Kasumi-1 (cell line): ENCODE measurements at regions not wholly inside any gene's neighbourhood (a gene's known extent, or its start where the extent isn't known, plus 50 kb on each side); places are given as distances from the start of the nearest gene placed in this dataset.

ENCODE experiments used
- DNase-seq, 2 experiments: peaks; one replicate each; lab custom pipeline; 2025; lab: John Stamatoyannopoulos, UW

DNA sequence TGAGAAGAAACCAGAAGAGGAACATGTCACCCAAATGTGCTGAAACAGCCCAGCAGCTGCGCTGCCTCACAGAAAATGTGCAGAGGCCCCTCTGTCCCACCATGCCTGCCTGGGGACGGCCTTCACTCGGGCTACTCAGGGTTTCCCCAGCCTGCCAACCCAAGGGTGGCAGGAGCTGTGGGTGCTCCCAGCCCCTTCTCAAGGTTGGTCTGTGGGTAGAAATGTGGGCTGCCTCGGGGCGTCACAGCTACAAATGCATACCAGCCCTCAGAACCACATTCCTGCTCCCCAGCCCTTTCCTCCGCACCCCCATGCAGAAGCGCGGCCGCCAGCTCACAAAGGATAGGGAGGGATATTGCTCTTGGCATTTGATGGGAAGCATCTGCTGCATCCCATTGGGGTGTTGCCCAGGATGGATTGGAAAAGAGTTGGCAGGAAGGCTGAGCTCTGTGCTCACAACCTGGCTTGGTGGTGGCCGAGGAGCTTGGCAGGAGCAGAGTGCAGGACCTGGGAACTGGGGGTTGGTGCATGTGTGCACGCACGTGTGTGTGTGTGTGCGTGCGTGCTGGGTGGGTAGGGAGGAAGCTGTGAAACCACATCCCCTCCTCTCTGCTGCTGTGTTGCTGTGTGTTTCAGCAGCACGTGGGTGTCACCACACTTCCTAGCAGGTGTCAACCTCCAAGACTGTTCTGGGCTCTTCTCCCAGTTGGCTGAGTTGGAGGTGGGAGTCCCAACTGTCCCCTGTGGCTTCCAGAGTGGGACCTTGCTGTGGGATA lies 304.4 kb downstream of the SEC14L1 start:
- DNase-seq = peak; percentile 85 to 87

DNA sequence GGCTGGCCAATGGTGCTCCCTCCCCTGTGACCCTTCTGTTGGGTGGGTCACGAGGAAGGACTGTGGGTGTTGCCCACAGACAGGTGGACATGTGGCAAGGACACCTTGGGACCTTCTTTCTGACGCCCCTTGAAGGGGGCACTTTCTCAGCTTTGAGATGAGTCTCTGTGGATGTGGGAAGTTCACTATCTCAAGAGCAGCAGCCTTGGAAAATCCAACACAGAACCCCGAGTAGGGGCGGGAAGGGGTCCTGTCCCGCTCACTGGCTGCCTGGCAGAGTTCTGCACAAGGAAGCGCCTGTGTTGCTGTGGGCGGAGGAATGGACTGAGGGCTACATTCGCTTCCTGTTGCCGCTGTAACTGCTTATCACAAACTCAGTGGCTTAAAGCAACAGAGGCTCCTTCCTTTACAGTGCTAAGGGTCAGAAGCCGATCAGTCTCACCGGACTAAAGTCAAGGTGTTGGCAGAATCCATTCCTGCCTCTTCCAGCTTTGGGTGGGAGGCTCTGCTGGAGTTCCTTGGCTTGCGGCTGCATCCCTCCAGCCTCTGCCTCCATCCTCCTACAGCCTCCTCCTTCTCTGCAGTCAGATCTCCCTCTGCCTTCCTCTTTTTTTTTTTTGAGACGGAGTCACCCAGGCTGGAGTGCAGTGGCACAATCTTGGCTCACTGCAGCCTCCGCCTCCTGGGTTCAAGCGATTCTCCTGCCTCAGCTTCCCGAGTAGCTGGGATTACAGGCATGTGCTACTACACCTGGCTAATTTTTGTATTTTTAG lies 305.2 kb downstream of the SEC14L1 start:
- peak; percentile 88 for DNase-seq

DNA sequence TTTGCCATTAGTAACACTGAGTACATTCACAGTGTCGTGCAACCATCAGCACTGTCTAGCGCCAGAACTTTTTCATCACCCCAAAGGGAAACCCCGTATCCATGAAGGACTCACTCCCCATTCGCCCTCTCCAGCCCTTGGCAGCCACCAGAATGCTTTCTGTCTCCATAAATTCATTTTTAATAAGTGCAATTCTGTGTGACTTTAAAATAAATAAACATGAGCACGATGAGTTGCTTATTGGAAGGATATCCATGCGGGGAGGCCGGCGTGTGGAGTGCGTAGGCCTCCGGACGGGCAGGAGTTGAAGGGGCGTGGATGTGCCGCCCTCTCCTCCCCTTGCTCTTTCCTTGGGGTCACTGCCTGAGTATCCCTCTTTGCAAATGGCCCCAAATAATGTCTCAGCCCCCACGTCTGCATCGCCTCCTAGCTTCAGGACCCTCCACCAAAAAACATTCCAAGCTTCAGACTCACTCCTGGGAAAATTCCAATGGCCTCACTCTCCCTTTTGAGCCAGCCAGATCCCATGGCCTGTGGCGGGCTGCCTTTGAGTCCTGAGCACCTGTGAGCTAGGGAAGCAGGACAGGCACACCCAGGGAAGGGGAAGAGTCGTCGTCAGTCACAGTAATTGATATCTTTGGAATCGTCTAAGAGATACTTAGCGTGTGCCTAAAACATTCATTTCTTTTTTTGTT lies 306.3 kb downstream of the SEC14L1 start:
- no peak for DNase-seq

DNA sequence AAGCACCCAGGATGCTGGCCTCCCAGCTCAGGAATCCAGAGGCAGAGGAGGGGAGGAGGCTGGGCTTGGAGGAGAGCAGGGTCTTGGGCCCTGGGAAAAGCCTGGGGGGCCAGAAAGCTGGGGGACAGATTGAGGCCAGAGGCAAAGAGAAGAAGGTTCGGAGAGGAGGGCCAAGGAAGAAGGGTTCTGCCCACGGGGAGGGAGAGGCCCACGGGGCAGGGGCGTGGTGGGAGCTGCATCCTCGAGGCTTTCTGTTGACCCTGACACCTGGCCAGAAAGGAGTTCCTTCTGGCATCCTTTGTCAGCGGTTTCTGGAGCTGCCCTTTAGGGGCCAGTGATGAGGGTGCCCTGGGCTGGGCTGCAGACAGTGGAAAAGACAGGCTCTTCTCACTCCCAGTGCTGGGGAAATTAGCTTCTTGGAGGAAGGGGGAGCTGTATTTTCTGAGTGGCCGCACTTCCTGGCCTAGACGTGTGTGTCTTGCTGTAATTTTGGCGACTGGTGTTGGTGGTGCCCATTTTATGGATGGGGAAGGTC lies 308.7 kb downstream of the SEC14L1 start:
- DNase-seq = no peak

DNA sequence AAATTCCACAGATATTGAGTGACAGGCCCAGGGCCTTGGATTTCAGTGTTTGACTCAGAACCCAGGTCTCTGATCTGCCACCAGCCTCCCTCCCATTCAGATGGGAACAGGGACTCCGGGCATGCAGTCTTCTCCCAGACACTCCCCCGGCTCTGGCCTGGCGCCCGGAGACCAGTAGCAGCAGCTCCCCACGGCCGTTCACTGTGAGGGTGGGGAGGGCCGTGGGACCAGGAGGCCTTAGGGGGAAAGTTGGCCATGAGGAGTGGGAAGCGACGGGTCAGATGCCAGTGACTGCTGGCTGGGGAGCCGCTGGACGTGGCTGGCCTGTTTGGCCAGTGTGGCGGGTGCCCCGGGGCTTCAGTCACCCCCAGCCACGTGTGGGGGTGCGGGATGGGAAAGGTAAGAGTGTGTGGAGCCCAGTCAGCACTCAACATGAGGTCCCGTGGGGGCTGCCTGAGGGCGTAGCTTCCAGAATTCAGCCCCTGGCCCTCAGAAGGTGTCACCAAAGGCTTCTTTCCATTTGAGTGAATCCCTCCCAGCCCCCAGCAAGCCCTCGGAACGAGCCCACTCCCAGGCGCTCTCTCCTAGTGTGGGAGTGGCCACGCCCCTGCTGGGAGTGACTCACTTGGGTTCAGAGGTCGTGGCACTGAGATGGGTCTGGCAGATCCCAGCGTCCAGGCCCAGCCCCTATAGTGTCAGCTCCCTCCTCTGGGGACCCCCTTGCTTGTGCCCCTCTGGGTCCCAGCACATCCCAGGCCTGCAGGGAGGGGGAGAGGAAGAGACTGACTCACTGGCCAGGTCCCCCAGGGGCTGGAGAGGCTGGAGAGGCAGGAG lies 309.4 kb downstream of the SEC14L1 start:
- DNase-seq = no peak

DNA sequence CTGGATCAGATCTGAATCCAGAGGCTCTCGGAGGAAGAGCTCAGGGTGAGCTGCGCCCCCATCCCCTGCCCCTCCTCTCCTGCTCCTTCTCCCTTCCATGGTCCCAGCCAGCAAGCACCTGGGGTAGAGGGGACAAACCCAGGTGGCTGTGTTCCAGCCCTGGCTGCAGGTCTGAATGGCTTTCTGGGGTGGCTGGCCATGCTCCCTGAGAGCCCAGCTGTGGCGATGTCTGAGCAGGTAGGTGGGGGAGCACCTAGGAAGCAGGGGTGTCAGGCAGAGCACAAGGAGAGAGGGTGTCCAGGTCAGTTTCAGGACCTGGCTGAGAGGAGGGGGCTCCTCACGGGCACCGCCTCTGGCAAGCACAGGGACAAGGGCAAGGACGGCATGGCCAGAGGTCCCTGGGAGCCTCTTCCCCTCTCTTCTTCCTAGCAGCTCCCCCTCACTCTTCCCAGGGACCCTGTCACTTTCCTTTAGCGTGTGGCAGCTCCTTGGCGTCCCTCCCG lies 310.0 kb downstream of the SEC14L1 start:
- DNase-seq = no peak

DNA sequence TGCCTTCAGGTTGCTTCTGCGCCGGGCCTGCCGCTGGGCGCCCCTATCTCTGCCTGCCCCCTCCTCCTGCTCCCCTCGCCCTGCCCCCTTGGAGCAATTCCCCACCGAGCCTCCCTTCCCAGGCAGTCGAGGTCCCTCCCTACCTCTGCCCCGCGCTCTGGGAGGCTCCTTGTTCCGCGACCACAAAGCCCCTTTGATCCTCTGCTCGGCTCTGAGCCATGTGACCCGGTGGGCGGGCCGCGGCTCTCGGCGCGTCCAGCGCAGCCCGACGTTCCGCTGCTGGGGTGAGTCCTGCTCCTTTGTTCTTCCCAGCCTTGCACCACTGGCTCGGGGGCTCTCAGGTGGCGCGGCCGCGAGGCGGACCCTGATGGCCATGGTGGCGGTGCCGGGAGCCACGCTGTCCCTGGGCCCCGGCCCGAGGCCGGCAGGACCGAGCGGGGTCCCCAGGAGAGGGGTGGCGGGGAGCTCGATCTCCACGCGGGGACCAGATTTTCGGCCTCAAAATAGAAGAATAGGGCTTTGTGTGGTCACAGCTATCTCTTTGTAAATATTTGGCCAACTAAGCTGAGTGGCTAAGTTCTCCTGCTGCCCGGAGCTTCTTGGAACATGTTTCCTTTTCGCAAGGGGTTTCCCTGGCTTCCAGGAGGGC lies 310.6 kb downstream of the SEC14L1 start:
- peak; percentile 38 to 50 for DNase-seq

DNA sequence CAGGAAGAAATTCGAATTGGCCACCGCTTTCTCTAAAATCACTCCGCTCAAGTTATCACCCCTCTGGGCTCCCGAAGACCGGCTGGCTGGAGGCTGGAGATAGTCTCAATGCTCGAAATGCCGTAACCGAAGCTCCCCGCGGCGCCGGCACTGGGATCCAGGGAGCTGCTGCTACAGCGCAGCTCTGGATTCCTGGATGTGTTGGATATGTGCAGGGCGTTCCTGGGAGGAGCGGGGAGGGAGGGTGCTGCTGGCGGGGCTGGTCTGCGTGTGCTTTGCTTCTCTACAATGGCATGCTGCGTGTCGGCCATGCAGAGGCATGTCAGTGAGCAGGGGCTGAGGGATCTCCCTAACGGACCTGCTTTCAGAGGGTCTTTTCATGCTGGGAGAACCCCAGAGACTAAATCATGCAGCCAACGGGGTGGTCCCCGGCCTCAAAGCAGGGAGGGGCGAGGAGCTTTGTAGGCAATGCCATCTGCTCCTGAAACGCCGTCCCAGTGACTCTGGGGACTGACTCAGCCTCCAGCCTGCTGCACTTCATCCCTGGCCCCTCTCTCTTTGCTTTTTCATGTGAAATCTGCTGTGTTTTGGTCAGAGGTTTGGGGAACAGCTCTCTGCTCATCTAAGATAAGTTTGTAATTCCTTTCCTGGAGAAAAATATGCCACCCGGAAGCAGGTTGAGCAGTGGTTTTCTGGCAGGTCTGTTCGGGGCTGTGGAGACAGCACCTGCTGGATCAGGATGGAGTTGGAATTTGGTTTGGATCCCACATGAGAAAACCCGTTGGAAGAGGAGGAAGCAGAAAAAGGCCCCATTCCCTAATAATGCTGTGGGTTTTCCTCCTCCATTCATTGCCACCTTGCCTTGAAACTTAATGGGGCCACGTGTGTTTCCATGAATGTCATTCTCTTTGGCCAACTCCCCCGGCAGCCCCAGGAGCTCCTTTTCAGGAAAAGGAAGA lies 311.4 kb downstream of the SEC14L1 start:
- DNase-seq = peak in 1 of 2 experiments; percentile 6

DNA sequence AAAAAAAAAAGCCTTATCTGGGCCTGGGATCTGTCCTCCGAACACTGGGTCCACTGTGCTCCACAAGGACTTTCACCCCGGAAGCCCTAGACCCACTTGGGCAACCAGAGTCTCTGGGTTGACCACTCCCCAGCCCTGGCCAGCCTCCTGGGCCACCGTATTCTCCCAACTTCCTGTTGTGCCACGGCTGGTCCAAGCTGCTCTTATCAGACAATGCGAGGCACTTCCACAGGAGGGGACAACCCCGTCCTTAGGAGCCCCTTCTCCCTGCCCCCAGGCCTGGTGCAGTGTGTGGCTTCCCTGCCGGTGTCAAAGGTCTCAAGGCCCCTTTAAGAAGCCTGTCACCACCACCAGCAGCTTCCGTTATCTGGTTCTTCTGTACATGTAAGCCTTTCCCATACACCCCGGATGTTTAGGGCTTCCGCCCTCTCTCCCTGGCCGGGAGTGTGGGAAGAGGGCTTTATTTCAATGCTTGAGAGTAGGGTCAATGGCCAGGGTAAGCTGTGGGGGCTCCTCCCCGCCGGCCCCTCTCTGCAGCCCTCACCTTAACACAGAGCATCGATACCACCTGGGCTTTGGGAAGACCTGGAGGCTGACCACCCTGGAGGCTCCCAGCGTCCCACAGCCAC lies 313.0 kb downstream of the SEC14L1 start:
- peak; percentile 87 to 89 for DNase-seq

DNA sequence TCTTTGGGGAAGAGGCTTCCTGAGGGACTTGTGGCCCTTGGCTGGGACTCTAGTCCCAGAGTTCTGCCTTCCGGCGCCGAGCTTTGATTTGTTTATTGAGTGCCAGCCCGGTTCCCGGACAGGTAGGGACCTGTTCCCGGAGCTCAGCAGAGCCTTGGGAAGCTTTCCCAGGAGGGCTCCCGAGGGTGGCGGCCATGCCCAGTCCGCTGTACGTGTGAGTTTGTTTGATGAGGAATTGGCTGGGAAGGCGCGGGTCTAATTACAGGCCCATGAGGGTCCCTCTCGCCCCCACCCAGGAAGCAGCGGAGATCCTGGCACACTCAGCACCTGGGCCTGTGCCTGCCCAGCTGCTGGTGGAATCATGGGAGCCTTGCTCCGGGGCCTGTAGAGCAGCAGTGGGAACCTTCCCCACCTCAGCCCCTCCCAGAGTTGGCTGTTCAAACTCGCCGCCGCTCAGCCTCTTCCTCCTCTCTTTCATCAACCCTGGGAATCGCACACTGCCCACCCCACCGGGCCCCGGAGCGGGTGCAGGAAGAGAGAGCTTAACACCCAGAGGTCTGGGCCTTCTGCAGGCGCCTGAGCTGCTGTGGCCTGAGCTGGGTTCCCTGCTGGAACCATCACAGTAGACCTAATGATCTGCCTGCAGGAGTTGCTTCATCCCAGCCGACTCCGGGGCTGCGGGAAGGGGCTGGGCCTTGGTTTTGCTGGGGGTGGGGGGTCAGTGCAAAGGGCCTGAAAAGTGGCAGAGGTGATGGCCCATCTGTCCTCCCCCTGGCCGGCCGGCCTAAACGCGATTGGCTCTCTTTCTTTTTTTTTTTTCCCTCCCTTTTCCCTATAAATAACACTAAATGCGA lies 313.7 kb downstream of the SEC14L1 start:
- peak; percentile 64 to 78 for DNase-seq

DNA sequence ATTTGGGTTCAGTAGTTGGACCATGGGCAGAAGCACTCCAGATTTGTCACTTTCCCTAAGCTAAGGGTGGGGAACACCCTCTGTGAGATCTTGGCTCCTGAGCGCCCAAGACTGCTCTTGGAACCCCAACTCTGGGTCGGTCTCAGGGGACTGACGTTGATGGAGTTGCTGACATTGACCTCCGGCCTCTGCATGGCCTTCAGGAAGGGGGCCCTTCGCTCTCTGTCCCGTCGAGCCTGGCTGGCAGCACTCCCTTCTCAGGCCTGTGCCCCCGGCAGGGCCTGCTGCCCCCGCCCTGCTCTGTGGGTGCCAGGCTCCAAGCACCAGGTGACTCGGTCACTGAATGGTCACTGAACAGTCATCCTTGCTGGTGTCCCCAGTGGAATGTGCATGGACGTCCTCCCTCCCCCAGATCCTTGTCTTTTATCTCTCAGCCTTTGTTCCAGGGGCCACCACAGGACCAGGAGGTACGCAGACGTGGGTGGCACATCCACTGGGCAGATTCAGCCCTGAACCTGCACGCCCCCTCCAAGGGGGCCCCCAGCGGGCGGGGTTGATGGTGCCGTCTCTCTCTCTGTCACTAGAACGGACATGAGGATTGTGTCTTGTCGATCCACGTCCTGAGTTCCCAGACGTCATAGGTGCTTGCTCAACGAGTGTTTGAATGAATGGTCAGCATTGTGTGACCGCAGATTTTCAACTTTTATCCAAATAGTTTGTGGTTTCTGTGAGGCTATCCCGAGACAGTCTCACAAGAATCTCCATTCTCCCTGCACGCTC lies 314.5 kb downstream of the SEC14L1 start:
- no peak for DNase-seq

DNA sequence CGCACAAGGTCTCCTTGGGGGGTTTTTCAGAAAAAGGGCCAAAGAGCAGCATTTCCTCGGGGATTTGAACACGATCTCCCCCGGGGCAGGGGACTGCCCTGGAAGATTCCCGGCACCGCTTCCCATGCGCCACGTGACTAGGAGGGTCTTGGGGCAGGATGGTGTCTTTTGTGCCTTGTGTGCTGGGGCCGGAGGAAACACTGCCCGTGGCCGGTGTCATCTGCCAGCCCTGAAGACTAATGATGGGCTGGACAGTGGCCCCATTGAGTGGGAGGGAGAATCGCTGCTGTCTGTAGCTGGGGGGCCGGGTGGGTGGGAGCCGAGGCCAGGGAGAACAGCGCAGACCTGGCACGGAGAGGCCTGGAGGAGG lies 315.1 kb downstream of the SEC14L1 start:
- DNase-seq = no peak

DNA sequence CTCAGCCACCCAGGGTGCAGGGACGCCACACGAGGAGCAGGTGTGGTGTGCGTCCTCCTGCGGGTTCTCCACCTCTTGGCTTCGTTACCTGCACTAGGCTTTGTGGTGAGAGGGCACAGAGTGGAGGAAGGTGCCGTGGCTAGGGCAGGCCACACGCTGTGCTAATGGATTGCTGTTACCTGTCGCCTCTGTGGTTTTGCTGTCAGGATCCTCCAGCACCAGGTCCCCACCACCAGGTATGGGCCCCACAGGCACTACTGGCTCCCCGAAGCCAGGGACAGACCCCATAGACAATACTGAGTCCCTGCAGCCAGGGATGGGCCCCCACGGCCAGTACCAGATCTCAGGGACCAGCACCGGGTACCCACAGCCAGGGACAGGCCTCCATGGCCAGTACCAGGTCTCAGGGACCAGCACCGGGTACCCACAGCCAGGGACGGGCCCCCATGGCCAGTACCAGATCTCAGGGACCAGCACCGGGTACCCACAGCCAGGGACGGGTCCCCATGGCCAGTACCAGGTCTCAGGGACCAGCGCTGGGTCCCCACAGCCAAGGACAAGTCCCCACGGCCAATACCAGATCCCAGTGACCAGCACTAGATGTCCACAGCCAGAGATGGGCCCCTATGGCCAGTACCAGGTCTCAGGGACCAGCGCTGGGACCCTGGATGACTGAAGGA lies 315.6 kb downstream of the SEC14L1 start:
- DNase-seq = no peak

DNA sequence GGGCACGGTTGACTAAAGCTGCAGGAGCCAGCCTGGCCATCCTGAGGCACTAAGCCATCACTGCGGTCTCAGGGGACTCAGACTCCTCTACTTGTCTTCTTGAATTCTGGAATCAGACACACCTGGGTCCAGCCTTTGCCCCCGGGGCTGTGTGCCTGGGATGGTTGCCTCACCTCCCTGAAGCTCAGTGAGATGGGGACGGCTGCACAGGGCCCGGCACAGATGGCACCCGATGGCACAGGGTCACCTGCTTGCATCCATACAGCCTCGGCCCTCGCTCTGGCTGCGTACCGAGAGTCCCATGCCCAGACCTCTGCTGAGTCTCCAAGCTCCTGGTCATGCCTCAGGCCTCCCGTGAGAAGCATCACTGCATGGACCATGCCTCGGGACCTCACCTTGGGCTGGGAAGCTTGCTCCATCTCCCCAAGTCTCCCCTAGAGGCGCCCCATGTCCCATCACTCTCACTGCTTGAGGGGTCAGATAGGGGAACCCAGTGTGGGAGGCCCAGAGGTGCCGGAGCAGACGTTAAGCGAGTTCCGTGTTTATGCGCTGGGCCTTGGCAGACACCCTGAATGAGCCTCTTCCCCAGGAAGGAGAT lies 316.3 kb downstream of the SEC14L1 start:
- no peak for DNase-seq

DNA sequence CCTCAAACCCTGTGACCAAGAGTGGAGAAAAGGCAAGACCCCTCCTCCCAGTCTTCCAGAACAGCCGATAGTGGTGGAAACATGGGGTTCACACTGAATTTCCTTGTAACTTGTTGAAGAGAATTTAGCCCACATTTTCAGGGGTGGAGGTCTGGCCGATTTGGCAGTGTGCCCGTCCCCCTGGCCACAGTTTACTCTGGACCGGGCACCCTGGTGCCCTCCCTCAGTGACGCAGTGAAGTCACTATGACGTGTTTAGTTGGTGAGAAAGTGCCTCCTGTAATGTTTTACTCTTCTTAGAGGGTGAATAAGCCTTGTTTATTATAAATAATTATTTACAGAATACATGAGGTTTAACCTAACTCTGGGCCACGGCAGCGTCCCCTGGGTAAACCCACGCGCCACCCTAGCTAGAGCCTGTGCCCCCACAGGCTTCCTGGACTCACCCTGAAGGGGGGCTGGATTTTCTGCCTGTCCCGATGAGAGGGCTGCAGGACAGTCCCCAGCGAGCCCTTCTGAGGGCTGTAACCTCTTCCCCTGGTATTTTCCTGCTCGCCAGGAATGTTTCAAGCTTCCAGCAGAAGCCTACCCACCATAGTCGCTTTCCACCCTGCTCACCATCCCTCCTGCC lies 316.9 kb downstream of the SEC14L1 start:
- DNase-seq = no peak
